Muscle of back (tissue), 3 donors: ENCODE measurements at regions not wholly inside any gene's neighbourhood (a gene's known extent, or its start where the extent isn't known, plus 50 kb on each side); places are given as distances from the start of the nearest gene placed in this dataset.

Experiments
- DNase-seq, 3 donors: peaks; one replicate each; pipeline versions ENCODE4 v3.0.0 to v3.0.0-alpha.2; 2013

- no peak for DNase-seq
These were observed 1093.2 kb downstream of the ADGRL2 start for GRCh38 chr1:82893712-82894470.

DNA sequence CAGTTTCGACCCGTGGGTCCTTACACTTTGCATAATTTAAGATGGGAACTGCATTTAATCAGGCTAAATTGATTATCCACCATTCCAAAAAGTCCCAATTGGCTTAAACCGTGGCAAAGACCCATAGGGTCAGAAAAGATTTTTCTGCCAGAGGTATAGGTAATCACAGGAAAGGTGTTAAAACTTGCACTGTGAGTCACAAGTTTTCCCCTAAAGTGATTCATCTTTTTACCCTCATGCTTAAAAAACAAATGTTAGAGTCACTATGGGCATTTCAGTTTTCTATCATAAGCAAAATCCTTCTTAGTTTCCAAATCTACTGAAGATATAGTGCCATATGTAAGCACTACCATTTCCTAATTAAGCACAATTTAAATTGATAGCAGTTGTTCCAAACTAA, 1079.8 kb downstream of the ADGRL2 start:
- DNase-seq, result no peak

GRCh38 chr1:82879701-82880305, 1079.1 kb downstream of the ADGRL2 start:
- peak; percentile 30 to 87 (median 68) for DNase-seq

DNA sequence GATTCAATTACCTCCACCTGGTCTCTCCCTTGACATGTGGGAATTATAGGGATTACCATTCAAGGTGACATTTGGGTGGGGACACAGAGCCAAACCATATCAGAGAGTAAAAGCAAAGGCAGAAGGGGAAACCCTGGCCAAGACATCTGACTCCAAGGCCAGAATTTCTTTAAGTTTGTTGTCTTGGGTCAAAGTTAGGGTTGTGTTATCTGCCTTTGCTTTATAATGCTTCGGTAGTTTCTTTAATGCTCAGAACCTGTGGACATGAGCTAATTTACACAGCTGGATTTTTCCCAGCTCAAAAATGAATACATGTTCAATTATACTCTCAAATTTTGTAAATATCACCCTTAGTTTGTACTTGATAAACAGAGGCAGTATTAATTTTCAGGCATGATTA, 1074.4 kb downstream of the ADGRL2 start:
- no peak for DNase-seq

- no peak for DNase-seq
These were observed 1073.3 kb downstream of the ADGRL2 start for GRCh38 chr1:82874041-82874440.

DNA sequence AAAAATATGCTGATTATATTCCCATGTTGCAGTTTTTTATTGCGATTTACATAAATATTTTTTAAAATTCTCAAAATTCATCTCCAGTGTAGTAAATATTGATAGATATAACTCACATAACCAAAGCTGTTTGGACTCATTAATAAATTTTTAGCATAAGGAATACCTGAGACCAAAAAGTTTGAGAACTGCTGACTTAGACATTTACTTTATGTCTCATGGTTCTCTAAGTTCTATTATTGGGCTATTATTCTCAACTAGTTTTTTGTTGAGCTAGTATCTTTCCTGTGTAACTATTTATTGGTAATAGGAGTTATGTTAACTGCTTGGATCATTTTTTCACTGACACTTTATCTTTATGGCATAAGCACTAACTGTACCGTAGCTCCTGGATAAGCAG, 1069.6 kb downstream of the ADGRL2 start:
- DNase-seq, result no peak

DNA sequence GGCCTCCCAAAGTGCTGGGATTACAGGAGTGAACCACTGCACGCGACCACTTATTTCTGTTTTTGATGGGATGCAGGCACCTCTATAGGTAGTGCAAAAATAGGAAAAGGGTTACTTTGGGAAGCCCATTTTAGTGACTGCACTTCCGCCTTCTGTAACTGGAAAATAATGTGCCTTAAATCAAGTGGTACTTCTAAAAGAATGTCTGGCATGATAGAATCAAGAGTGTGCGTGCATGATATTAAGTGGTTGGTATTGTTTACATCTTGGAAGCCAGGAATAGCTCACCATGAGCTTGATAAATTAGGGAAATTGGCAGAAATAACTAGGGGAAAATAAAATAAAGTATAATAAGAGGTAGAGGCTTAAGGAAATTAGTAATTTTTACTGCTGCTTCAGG, 1067.0 kb downstream of the ADGRL2 start:
- no peak for DNase-seq

- no peak for DNase-seq
These were observed 1061.0 kb downstream of the ADGRL2 start for GRCh38 chr1:82861749-82862148.

GRCh38 chr1:82858031-82858430, 1057.3 kb downstream of the ADGRL2 start:
- no peak for DNase-seq

GRCh38 chr1:82849460-82849859, 1048.7 kb downstream of the ADGRL2 start:
- DNase-seq, result peak in 2 of 3 donors; percentile 36 to 45

DNA sequence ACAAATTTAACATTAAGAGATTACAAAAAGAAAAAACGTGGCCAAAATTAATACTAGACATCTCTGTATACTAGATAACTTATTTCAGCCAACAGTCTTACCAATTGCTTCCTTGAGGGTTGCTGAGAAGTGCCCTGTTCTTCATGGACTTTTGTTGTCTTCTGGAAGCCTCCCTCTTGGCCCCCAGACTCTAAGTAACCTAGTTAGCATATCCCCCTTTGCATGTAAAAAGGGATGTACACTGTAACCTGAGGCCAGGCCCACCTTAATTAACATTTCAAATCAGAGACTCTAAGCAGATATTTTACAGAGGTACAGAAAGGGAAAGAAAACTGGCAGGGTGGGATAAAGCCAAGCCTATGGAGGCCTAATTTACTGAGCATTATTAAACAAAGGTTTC, 1047.3 kb downstream of the ADGRL2 start:
- no peak for DNase-seq

GRCh38 chr1:82845866-82846265, 1045.1 kb downstream of the ADGRL2 start:
- DNase-seq, result peak in 2 of 3 donors; percentile 38 to 51

DNA sequence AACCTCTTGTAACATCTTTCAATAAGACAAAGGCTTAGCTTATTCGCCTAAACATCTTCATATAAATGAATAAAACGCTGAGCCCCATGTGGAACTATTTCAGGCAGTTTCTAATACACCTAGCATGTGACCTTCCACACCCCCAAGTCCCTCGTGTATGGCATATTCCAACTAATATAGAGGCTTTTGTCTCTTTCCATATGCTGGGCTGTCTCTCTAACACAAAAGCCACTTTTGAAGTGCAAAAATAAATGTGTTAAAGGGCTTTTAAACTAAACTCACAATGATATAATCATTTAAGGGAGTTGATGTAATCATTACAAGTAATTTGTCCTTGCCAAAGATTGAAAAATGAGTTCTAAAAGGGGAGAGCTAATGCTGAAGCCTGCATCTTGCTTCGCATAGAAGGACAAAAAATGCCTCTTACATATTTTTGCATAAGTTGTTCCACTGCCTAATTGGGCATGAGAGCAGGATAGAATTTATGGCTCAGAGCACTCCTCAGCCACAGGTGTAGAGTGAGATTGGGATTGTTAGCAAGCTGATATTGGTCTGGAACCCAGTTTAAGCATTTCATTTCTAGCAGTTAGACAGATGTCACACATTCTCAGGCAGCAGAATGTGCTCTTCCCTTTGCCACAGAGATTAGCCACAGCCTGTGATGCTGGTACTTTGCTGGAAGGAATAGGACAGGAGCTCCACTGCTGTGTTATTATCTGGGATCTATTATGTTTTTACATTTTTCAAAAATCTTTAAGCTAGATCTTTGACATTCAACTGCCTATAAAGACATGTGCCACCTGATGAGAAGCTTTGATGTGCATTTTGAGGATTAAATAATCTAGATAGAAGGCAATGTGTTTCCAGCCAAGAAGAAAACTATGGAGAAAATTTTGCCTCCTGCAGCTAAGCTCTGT, 1044.4 kb downstream of the ADGRL2 start:
- peak; percentile 2 to 44 (median 22) for DNase-seq

GRCh38 chr1:82844447-82844846, 1043.7 kb downstream of the ADGRL2 start:
- no peak for DNase-seq

GRCh38 chr1:82843876-82844275, 1043.1 kb downstream of the ADGRL2 start:
- DNase-seq, result no peak

DNA sequence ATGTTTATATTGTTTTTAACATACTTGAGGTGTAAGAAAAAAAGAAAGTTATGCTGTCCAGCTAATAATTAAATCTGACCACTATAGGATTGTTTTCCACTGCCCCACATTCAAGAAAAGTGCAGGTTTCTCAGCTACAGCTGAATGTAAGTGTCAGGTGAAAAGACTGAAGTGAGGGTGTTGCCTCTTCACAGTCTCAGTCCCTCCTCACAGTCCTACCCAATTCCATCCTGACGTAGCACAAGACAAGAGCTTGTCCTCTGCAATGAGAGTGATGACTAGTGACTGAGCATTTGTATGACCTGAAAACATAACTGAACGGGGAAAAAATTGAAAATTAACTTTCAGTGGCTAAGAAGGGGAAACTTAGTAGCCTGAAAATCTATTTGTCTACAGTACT, 1039.5 kb downstream of the ADGRL2 start:
- no peak for DNase-seq

GRCh38 chr1:82837766-82838465, 1037.2 kb downstream of the ADGRL2 start:
- peak in 1 of 3 donors; percentile 42 for DNase-seq

DNA sequence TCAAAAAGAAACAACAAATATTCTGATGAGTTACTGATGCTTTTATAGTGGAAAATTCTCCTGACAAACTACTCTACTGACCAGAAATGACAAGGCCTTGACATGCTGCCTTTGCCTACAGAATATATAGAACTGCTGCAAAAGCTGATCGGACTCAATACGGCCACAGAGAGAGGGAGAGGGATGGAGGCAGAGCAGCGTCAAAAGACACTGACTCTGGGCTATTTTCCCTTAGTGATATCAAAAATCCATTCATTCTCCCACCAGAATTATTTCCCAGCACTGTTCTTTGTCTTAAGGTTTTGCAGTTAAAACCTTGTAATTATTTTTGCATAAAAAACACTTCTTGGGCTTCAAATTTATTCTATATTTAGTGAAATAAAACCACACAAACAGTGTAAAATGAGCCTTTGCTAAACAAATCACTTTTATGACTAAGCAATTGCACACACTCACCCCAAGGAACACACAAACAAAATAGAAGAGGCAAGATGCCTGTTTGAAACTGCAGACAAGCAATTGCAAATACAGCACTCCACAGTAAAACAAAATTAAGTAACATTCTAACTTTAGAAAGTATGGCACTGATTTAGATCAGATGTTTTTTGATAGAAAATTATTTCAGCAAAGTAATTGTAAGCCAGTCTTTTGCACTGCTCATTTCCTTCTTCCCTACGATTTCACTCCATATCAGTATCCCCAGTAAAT, 1036.4 kb downstream of the ADGRL2 start:
- peak in 1 of 3 donors; percentile 57 for DNase-seq

DNA sequence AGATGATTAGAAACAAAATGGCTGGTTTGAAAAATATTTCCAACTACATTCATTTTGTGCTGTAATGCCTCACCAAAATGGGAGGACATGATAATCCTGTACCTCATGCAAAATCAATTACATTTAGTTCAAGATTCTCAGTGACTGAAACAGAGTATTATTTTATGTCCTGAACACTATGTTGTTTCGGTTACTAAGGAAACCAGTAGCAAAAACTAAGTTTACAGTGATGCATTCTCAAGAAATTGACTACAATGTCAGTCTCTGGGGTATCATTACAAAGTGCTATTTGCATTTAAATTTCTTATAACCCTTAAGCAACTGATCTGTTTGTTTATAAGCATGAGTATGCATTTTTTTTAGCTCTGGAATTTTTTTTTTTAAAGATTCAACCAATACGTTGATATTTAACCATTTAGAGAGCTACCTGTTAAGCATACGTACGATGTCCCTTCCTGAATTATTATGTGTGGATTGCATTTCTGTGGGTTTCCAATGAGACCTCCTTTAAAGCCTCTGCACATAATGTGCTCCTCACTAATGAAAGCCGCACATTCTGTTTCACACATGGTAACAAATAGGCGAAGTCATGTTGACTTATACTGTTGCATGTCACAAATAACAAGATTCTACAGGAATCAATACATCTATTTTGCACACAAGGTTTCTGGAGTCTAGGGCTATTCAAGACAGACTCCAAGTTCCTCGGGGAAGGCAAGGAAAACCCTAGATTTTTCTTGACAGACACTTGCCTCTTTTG, 1035.7 kb downstream of the ADGRL2 start:
- peak; percentile 70 to 90 (median 78) for DNase-seq

DNA sequence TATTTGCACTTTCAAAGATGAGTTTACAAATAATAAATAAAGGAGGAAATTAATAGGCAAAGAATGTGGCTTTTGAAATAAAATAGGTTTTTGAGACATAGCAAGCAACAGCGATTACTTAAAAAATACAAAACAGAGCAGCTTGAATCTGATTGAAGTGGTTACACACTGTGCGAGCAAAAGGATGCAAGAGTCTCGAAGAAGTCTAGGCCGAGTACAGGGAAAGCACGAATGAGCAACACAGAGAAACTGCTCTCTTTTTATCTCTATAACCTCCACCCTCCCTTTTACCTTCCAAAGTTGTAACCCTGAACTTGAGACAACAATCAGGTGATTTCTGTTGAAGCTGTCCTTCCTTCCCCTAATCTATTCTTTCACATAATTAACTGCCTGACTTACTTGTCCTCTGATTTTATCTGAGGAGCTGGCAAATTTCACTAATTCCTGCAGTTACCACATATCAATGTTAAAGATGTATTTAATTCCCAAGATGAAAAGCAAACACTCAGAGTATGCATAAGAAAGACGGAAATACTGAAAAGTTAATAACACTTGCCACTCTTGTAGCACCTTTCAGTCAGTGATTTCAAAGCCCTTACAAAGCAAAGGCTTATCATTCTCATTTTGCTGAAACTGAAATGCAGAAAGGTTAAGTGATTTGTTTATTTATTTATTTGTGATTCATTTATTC, 1030.1 kb downstream of the ADGRL2 start:
- DNase-seq, result no peak
